Suprapubic skin (tissue), 4 donors: ENCODE measurements at regions not wholly inside any gene's neighbourhood (a gene's known extent, or its start where the extent isn't known, plus 50 kb on each side); places are given as distances from the start of the nearest gene placed in this dataset.
"Not testable (repeated sequence)": the region's sequence is repeated elsewhere in the genome, so short reads cannot be mapped to it uniquely, and the experiment has no call there.

Source experiments
- DNase-seq, 2 donors: peaks; one replicate each; pipeline ENCODE4 v3.0.0-alpha.2; 2019; ENCODE audit warnings: low spot score in 2 of 2
- H3K27ac ChIP-seq: fragments of 200-600 bp; sonication (generic); one replicate; pipeline ENCODE4 v1.5.1; 2019
- H3K27me3 ChIP-seq: fragments of 200-600 bp; sonication (generic); one replicate; pipeline ENCODE4 v1.5.1; 2019
- H3K36me3 ChIP-seq: fragments of 200-600 bp; sonication (generic); one replicate; pipeline ENCODE4 v1.5.1; 2019
- H3K4me1 ChIP-seq: fragments of 200-600 bp; sonication (generic); one replicate; pipeline ENCODE4 v1.5.1; 2019
- H3K4me3 ChIP-seq: fragments of 200-600 bp; sonication (generic); one replicate; pipeline ENCODE4 v1.5.1; 2019; ENCODE audit warnings: mild to moderate bottlenecking
- H3K9me3 ChIP-seq: fragments of 200-600 bp; sonication (generic); one replicate; pipeline ENCODE4 v1.5.1; 2019
- CTCF ChIP-seq, 2 donors: fragments of 200-600 bp in 1 of 2; fragments of 450-650 bp in 1 of 2; sonication (generic) in 1 of 2; IDR thresholded peaks; one replicate each; pipeline ENCODE4 v1.5.1; 2016 to 2019; ENCODE audit warnings: antibody characterized with exemption in 2 of 2, mild to moderate bottlenecking in 1 of 2, moderate library complexity in 1 of 2
- EP300 ChIP-seq: sonication (generic); formaldehyde crosslinking; IDR thresholded peaks from one replicate; pipeline ENCODE4 v1.6.1; 2017; ENCODE audit warnings: antibody characterized with exemption
- POLR2A ChIP-seq, 2 donors: fragments of 450-650 bp; IDR thresholded peaks; one replicate each; pipeline ENCODE4 v1.6.1; 2017; ENCODE audit warnings: antibody characterized with exemption in 2 of 2, mild to moderate bottlenecking in 2 of 2, moderate library complexity in 2 of 2
- POLR2AphosphoS5 ChIP-seq, 3 donors: sonication (generic); formaldehyde crosslinking; IDR thresholded peaks; one replicate each; pipeline ENCODE4 v1.6.1; 2017; ENCODE audit warnings: antibody characterized with exemption in 3 of 3
- WGBS: methylation state at CpG from one replicate; pipeline ENCODE4 v1.1.5; 2018; 5-methylcytosine and 5-hydroxymethylcytosine counted together

GRCh38 chr16:21350851-21351250 lies 72.8 kb upstream of the CRYM start:
- not testable (repeated sequence) for H3K9me3 ChIP-seq, H3K4me1 ChIP-seq, H3K4me3 ChIP-seq, DNase-seq, H3K27me3 ChIP-seq, H3K27ac ChIP-seq
- 87% methylated on average over 6 of the region's 6 CpGs for WGBS
- H3K36me3 ChIP-seq = peaks cover 13% of the 10 kb centered on the region

GRCh38 chr16:21349336-21349735 lies 71.2 kb upstream of the CRYM start:
- not testable (repeated sequence) for H3K9me3 ChIP-seq, DNase-seq, H3K4me3 ChIP-seq, H3K27ac ChIP-seq, H3K4me1 ChIP-seq, H3K27me3 ChIP-seq
- H3K36me3 ChIP-seq = peaks cover 13% of the 10 kb centered on the region
- 80% methylated on average over 1 of the region's 13 CpGs for WGBS

DNA sequence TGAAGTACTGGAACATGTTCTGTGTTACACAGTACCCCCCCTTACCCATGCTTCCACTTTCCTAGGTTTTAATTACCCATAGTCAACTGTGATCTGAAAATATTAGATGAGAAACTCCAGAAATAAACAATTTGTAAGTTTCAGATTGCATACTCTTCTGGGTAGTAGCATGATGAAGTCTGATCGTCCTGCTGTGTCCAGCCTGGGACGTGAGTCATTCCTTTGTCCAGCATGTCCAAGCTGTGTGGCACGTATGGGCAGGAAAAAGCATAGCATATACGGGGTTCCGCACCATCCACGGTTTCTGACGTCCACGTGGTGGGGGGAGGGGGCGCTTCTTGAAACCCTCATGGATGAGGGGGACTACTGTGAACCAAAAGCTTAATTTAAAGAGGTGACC lies 70.7 kb upstream of the CRYM start:
- not testable (repeated sequence) for H3K9me3 ChIP-seq, H3K4me3 ChIP-seq, H3K4me1 ChIP-seq, H3K27ac ChIP-seq, H3K27me3 ChIP-seq, DNase-seq
- WGBS = 80% methylated on average over 9 of the region's 9 CpGs
- peaks cover 13% of the 10 kb centered on the region for H3K36me3 ChIP-seq

GRCh38 chr16:21347538-21347937 lies 69.4 kb upstream of the CRYM start:
- H3K27ac ChIP-seq, H3K4me1 ChIP-seq, H3K4me3 ChIP-seq, DNase-seq, H3K9me3 ChIP-seq, H3K27me3 ChIP-seq: not testable (repeated sequence)
- WGBS = no CpG with 5 or more reads among the region's 11 CpGs
- H3K36me3 ChIP-seq = peaks cover 10% of the 10 kb centered on the region

DNA sequence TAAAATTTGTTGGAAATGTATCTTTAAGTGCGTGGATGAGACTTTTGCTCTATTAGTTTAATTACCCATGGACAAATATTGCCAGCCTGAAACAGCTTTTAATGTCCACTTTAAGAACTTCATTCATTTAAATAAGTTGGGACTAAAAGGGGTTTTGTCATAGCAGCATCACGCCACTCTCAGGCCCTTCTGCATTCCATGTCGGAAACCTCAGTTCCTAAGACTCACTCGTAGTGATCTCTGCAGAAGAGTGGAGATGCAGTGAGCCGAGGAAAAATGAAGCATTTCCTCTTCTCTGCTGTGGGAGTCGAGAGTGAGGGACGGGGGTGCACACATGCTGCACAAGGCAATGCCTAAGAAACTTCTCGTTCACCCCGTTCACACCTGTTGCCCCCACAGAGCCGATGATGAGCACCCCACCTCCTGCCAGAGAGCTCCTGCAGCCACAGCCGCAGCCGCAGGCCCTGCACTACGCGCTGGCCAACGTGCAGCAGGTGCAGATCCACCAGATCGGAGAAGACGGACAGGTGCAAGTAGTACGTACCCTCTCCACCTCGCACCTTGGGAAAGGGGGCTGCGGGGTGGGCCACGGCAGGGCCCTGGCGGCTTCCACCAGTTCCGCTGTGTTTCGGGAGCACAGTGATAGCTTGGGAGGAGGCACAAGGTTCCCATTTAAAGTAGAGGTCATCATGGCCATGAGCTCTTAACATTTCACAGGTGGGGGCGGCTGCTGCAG lies 68.8 kb upstream of the CRYM start:
- not testable (repeated sequence) for H3K27me3 ChIP-seq, DNase-seq, H3K4me1 ChIP-seq, H3K4me3 ChIP-seq, H3K27ac ChIP-seq, H3K9me3 ChIP-seq
- WGBS = 92% methylated on average over 20 of the region's 25 CpGs
- H3K36me3 ChIP-seq = peaks cover 10% of the 10 kb centered on the region

GRCh38 chr16:21344361-21344912 lies 66.3 kb upstream of the CRYM start:
- WGBS = 96% methylated on average over 12 of the region's 12 CpGs
- H3K4me1 ChIP-seq, H3K27me3 ChIP-seq, H3K27ac ChIP-seq, DNase-seq, H3K4me3 ChIP-seq, H3K9me3 ChIP-seq: not testable (repeated sequence)
- peaks cover 11% of the 10 kb centered on the region for H3K36me3 ChIP-seq

DNA sequence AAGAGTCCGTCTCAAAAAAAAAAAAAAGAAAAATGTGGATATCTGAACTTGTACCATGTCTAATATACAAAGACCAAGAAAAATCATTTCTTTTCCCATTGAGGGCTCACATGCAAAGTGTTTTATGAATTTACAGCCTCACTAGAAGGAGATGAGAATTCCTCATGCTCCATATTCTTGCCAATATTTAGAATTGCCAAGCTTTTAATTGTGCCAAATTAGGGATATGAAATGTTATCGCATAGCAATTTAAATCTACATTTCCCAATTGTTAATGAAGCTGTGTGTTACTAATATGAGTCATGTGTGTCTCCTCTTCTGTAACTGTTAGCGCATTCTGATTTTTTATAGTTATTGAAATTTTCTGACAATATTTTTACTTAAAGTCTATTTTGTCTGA lies 63.0 kb upstream of the CRYM start:
- Histone ChIP-seq H3K4me1 (no peaks in the 10 kb centered on the region), H3K27ac (no peak overlapping the region), H3K27me3 (no peaks in the 10 kb centered on the region), H3K4me3 (no peak overlapping the region), H3K36me3 (peaks cover 4% of the 10 kb centered on the region), H3K9me3 (no peaks in the 10 kb centered on the region)
- 83% methylated on average over 3 of the region's 3 CpGs for WGBS
- TF ChIP-seq POLR2A (IDR thresholded peaks at IDR 0.05) (no peak), POLR2AphosphoS5 (IDR thresholded peaks at IDR 0.05) (no peak), CTCF (IDR thresholded peaks at IDR 0.05) (no peak), EP300 (no peak)
- no peak for DNase-seq

- no peak for DNase-seq
- peaks cover 4% of the 10 kb centered on the region for H3K36me3 ChIP-seq
- H3K4me3 ChIP-seq = no peak overlapping the region
- TF ChIP-seq POLR2AphosphoS5 (IDR thresholded peaks at IDR 0.05) (no peak), EP300 (no peak), POLR2A (IDR thresholded peaks at IDR 0.05) (no peak), CTCF (IDR thresholded peaks at IDR 0.05) (no peak)
- no peaks in the 10 kb centered on the region for H3K4me1 ChIP-seq
- H3K9me3 ChIP-seq = no peaks in the 10 kb centered on the region
- H3K27ac ChIP-seq = no peak overlapping the region
- H3K27me3 ChIP-seq = no peaks in the 10 kb centered on the region
These were observed 61.9 kb upstream of the CRYM start for GRCh38 chr16:21339941-21340340.
